SK-N-MC (cell line): ENCODE measurements at regions not wholly inside any gene's neighbourhood (a gene's known extent, or its start where the extent isn't known, plus 50 kb on each side); places are given as distances from the start of the nearest gene placed in this dataset.
"Not testable (repeated sequence)": the region's sequence is repeated elsewhere in the genome, so short reads cannot be mapped to it uniquely, and the experiment has no call there.

Source experiments
- EZH2 ChIP-seq: fragments of 200-600 bp; sonication (generic); IDR thresholded peaks from one replicate; pipeline ENCODE4 v1.6.1; 2017; ENCODE audit warnings: antibody characterized with exemption
- POLR2AphosphoS5 ChIP-seq: IDR thresholded peaks from 2 replicates; pipeline ENCODE4 v1.6.1; 2012; ENCODE audit warnings: mild to moderate bottlenecking, low read depth, low read length, borderline replicate concordance

DNA sequence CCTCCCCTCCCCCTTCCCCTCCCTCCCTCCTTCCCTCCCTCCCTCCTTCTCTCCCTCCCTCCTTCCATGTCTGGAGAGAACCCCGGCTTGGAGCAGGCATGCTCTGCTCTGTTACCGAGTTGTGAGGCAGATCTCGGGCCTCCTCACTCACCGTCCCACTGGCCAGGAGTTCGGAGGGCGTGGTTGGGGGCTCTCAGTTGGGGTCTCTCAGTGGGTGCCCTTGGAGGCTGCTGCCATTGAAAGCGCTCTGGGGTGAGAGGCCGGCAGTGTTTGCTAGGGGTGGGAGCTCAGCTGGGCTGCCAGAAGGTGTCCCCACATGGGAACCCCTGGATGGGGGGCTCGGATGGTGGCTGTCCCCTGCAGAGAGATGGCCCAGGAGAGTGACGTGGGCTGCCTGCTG lies 101.1 kb upstream of the LRPAP1 start:
- not testable (repeated sequence) for TF ChIP-seq POLR2AphosphoS5, EZH2
